Body of pancreas (tissue), 4 donors: ENCODE measurements at regions not wholly inside any gene's neighbourhood (a gene's known extent, or its start where the extent isn't known, plus 50 kb on each side); places are given as distances from the start of the nearest gene placed in this dataset.

Experiments
- ATAC-seq: fragments of 150-250 bp; one replicate; pipeline ENCODE4 v1.9.1; 2016
- DNase-seq, 4 donors: peaks; one replicate each; pipeline ENCODE4 v3.0.0-alpha.2; 2019
- H3K27ac ChIP-seq, 4 donors: fragments of 200-600 bp; sonication (generic); 1 replicate in 3 of 4; 2 replicates in 1 of 4; pipeline versions ENCODE4 v1.5.1 to v1.6.1; 2016 to 2019; ENCODE audit warnings: mild to moderate bottlenecking in 1 of 4, mixed read lengths in 1 of 4, moderate library complexity in 1 of 4
- H3K27me3 ChIP-seq, 2 donors: fragments of 200-600 bp; sonication (generic); one replicate each; pipeline ENCODE4 v1.6.0; 2016; ENCODE audit warnings: mild to moderate bottlenecking in 1 of 2
- H3K36me3 ChIP-seq, 2 donors: fragments of 200-600 bp; sonication (generic); replicated peaks in 1 of 2; 2 replicates each; pipeline ENCODE4 v1.5.1; 2016; ENCODE audit warnings: low read depth in 2 of 2; ENCODE audit not compliant: insufficient read depth in 1 of 2
- H3K4me1 ChIP-seq: fragments of 200-600 bp; sonication (generic); one replicate; pipeline ENCODE4 v1.6.0; 2016
- H3K4me3 ChIP-seq, 2 donors: fragments of 200-600 bp; sonication (generic); 1 replicate in 1 of 2; 2 replicates in 1 of 2; pipeline ENCODE4 v1.5.1; 2016 to 2019
- H3K9me3 ChIP-seq, 3 donors: fragments of 200-600 bp; sonication (generic); 1 replicate in 2 of 3; 2 replicates in 1 of 3; pipeline ENCODE4 v1.5.1; 2016
- POLR2A ChIP-seq, 3 donors: fragments of 450-650 bp; IDR thresholded peaks; one replicate each; pipeline ENCODE4 v1.6.1; 2016; ENCODE audit warnings: antibody characterized with exemption in 3 of 3, mild to moderate bottlenecking in 2 of 3
- WGBS, 2 donors: methylation state at CpG; one replicate each; pipeline ENCODE4 v1.1.5; 2017; 5-methylcytosine and 5-hydroxymethylcytosine counted together
- intact Hi-C: fragments of 100-400 bp; cut with DNase I; formaldehyde crosslinking; loops from one replicate; pipeline ENCODE4 v1.15.1; 2023
- TF ChIP-seq, protein P1 (sequence below), 7 experiments: fragments of 450-650 bp in 4 of 7; fragments of 200-600 bp in 3 of 7; sonication (generic) in 3 of 7; IDR thresholded peaks; one replicate each; pipeline ENCODE4 v1.5.1; 2016 to 2019; ENCODE audit warnings: antibody characterized with exemption in 7 of 7

DNA sequence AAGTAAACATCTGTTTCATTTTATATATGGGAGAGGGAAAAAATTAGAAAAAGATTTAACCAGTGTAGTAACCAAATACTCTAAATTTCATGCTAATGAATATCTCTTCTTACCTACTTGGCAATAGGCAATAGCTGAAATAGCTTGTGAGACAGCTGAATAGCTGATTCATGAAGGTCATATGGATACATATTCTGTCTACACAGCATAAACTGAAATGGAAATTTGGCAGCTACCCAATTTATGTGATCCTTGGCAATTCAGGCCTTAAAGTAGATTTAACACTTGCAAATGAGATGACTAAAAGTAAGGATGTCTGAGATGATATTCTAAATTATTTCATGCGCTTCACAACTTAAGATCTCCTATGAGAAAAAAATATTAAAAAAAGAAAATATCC, 261.2 kb upstream of the SEMA3A start:
- H3K4me3 ChIP-seq, result no peak overlapping the region
- H3K9me3 ChIP-seq, result no peaks in the 10 kb centered on the region
- H3K4me1 ChIP-seq, result no peaks in the 10 kb centered on the region
- no peak for ATAC-seq
- no peak for DNase-seq
- intact Hi-C loops, result no loop called here
- no peak overlapping the region for H3K27ac ChIP-seq
- no peaks in the 10 kb centered on the region for H3K27me3 ChIP-seq
- H3K36me3 ChIP-seq, result no peaks in the 10 kb centered on the region
- no peak for TF ChIP-seq POLR2A (IDR thresholded peaks at IDR 0.05)
- TF ChIP-seq, protein P1, sequence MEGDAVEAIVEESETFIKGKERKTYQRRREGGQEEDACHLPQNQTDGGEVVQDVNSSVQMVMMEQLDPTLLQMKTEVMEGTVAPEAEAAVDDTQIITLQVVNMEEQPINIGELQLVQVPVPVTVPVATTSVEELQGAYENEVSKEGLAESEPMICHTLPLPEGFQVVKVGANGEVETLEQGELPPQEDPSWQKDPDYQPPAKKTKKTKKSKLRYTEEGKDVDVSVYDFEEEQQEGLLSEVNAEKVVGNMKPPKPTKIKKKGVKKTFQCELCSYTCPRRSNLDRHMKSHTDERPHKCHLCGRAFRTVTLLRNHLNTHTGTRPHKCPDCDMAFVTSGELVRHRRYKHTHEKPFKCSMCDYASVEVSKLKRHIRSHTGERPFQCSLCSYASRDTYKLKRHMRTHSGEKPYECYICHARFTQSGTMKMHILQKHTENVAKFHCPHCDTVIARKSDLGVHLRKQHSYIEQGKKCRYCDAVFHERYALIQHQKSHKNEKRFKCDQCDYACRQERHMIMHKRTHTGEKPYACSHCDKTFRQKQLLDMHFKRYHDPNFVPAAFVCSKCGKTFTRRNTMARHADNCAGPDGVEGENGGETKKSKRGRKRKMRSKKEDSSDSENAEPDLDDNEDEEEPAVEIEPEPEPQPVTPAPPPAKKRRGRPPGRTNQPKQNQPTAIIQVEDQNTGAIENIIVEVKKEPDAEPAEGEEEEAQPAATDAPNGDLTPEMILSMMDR (IDR thresholded peaks at IDR 0.05), result no peak
- 94 to 98% methylated on average over 1 of the region's 1 CpG for WGBS, 2 donors

DNA sequence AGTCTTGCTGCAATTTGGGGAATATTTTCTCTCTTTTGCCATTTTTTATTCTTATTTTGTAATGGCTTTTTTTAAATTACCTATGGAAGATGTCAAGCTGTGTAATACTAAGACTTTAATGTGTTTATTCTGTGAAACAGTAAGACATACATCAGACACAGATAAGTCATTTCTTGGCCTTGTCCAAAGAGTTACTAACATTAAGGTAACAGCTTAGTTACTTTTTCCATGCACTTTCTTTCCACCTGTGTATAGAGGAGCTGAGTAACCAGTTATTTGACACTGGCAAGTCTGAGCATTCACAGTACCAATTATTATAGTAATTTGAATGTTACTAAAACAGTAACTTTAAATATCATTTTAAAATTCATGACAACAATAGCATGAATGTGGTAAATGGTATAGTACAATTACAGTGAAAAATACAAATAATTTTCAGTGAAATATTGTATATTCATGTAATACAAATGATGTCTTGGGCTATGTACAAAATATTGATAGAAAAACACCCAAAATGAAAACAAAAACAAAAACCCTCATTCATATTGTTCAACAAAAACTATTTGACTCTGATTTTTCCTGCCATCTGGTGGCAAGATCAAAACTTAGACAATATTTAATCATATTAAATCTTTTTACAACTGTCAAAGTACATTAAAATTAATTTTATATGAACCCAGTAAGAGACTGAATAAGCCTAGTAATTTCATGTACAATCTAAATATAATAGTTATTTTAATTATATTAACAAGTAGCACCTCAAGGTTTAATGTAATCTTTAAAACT, 259.8 kb upstream of the SEMA3A start:
- H3K36me3 ChIP-seq, result no peaks in the 10 kb centered on the region
- no peak overlapping the region for H3K27ac ChIP-seq
- H3K4me1 ChIP-seq, result no peaks in the 10 kb centered on the region
- ATAC-seq (no peak), DNase-seq (no peak)
- TF ChIP-seq, protein P1 (IDR thresholded peaks at IDR 0.05), result no peak
- TF ChIP-seq POLR2A (IDR thresholded peaks at IDR 0.05), result no peak
- H3K27me3 ChIP-seq, result no peaks in the 10 kb centered on the region
- intact Hi-C loops, result no loop called here
- H3K4me3 ChIP-seq, result no peak overlapping the region
- H3K9me3 ChIP-seq, result no peaks in the 10 kb centered on the region

DNA sequence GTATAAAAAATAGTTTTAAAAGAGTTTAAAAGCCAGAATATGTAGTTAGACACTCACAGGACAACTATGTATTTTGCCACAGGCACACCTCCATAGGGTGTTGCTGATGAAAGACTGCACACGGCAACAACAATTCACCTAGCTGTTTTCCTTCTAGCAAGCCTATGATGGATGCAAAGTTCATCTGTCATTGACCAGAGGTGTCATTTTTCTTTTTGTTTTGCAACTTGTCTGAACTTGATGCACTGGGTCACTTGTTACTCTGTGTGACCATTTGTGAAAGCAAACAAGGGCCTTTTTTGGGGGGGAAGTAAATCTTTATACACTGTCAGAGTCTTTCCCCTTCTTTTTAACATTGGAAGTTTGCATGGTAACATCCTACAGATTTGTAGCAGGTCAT, 258.0 kb upstream of the SEMA3A start:
- H3K4me3 ChIP-seq, result no peak overlapping the region
- no peak overlapping the region for H3K27ac ChIP-seq
- ATAC-seq (no peak), DNase-seq (no peak)
- WGBS, 2 donors, result 68 to 74% methylated on average over 1 of the region's 1 CpG
- no peaks in the 10 kb centered on the region for H3K27me3 ChIP-seq
- TF ChIP-seq, protein P1 (IDR thresholded peaks at IDR 0.05), result no peak
- no peak for TF ChIP-seq POLR2A (IDR thresholded peaks at IDR 0.05)
- no peaks in the 10 kb centered on the region for H3K9me3 ChIP-seq
- no peaks in the 10 kb centered on the region for H3K36me3 ChIP-seq
- no peaks in the 10 kb centered on the region for H3K4me1 ChIP-seq
- intact Hi-C loops, result no loop called here

DNA sequence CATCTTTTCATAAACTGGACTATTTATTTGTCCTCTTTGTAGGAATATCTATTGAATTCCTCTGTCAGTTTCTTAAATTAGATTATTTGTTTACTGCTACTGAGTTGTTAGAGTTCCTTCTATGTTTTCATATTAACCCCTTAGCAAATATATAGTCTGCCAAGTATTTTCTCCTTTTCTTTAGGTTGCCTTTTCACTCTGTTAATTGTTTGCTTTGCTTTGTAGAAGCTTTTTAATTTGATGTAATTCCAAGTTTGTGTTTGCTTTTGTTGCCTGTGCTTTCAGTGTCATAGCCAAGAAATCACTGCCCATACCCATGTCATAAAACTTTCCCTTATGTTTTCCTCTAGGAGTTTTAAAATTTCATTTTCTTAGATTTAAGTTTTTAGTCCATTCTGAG, 256.2 kb upstream of the SEMA3A start:
- intact Hi-C loops, result no loop called here
- ATAC-seq, result no peak
- TF ChIP-seq, protein P1 (IDR thresholded peaks at IDR 0.05), result no peak
- TF ChIP-seq POLR2A (IDR thresholded peaks at IDR 0.05), result no peak
- Histone ChIP-seq H3K27ac (no peak overlapping the region), H3K4me1 (no peaks in the 10 kb centered on the region), H3K36me3 (no peaks in the 10 kb centered on the region), H3K9me3 (no peaks in the 10 kb centered on the region), H3K4me3 (no peak overlapping the region), H3K27me3 (no peaks in the 10 kb centered on the region)
- DNase-seq, result no peak

DNA sequence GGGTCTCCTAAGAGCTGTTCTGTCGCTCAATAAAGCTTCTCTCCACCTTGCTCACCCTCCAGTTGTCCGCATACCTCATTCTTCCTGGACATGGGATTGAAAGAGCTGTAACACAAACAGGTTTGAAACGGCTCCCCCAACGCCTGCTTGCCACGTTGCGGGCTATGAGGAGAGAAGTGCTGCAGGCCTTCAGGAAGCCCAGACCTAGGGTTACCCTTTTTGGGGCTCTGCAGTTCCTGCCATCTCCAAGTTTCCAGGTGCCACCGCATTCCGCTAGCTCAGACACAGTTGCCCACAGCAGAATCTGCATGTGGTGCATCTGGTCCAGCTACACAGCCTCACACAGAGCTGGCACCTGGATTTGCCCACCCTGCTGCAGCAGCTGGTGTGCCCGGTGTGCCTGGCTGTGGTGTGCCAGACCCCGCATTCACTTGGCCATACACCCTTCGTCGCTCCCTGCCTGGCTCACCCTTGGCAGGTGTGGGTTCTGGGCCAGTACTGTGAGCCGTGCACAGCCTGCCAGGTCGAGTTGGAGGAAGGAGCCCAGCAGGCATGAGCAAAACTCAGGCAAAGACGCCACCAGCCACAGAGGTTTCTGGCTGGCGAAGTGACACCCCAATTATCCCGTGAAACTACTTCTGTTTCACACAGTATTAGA, 253.2 kb upstream of the SEMA3A start:
- intact Hi-C loops, result no loop called here
- H3K4me1 ChIP-seq, result no peaks in the 10 kb centered on the region
- H3K27ac ChIP-seq, result no peak overlapping the region
- H3K27me3 ChIP-seq, result no peaks in the 10 kb centered on the region
- 83 to 91% methylated on average over 17 of the region's 17 CpGs for WGBS, 2 donors
- no peak overlapping the region for H3K4me3 ChIP-seq
- H3K36me3 ChIP-seq, result no peaks in the 10 kb centered on the region
- no peak for TF ChIP-seq POLR2A (IDR thresholded peaks at IDR 0.05)
- TF ChIP-seq, protein P1 (IDR thresholded peaks at IDR 0.05), result no peak
- DNase-seq (no peak), ATAC-seq (no peak)
- H3K9me3 ChIP-seq, result no peaks in the 10 kb centered on the region
